DMS153 treated with DMSO at 0.1 percent for 48 hours (cell line): ENCODE measurements at regions not wholly inside any gene's neighbourhood (a gene's known extent, or its start where the extent isn't known, plus 50 kb on each side); places are given as distances from the start of the nearest gene placed in this dataset.

Experiments used
- DNase-seq: peaks from one replicate; lab custom pipeline; 2025; ENCODE audit not compliant: unreplicated experiment; lab: John Stamatoyannopoulos, UW

GRCh38 chr6:132868057-132868456 is 53.7 kb downstream of the RPS12 start:
- no peak for DNase-seq

DNA sequence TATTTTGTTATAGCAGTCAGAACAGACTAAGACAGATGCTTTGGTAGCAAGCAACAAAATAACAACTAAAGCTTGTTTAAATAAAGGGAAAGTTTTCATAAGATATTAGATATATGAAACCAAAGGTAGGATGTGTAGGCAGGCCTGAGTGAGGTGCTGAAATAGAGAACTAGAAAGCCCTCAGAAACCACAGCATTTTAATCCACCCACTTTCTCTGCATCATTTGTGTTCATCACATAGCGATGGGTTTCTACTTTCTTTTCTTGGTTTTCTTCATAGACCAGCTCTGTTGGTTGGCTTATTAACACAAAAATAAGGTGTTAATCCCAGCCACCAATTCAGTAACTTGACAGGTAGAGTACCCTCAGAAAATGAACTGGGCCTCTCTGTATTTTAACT is 58.6 kb downstream of the RPS12 start:
- DNase-seq, result no peak

- DNase-seq, result no peak
Observed at GRCh38 chr6:132877003-132877402, 62.6 kb downstream of the RPS12 start.

DNA sequence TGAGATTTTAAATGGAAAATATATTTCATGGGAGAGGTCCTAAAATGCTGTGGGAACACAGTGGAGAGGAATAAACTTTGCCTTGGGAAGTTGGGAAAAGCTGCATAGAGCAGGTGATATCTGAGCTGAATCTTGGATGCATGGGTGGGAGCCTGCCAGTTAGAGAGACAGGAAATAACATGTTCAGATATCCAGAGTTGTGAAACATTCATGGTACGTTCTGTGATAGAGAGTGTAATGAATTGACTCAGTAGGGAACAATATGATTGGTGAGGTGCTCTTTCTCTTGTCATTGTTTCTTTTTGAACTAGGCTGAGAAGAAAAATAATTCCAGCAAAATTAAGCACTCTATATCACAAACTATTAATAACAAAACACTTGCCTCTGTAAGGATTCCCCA is 72.8 kb downstream of the RPS12 start:
- DNase-seq, result no peak

DNA sequence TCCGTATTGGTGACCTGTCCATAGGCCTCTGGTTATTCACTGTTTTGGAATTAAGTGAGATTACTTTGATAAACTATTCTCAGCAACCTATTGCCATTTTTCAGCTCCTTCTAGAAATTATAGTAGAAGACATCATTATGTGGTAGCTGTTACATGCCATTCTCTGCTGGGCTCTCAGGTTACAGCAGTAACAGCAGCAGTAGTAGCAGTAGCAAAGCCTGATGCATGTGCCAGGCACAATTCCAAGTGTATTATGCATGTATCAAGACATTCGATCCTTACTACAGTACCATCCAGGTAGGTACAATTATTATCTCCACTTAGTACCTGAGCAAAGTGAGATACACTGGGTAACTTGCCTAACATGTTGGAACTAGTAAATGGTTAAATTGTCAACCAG is 74.3 kb downstream of the RPS12 start:
- DNase-seq, result no peak

GRCh38 chr6:132892929-132893771 is 78.8 kb downstream of the RPS12 start:
- no peak for DNase-seq

GRCh38 chr6:132893772-132894490 is 79.6 kb downstream of the RPS12 start:
- DNase-seq, result no peak

DNA sequence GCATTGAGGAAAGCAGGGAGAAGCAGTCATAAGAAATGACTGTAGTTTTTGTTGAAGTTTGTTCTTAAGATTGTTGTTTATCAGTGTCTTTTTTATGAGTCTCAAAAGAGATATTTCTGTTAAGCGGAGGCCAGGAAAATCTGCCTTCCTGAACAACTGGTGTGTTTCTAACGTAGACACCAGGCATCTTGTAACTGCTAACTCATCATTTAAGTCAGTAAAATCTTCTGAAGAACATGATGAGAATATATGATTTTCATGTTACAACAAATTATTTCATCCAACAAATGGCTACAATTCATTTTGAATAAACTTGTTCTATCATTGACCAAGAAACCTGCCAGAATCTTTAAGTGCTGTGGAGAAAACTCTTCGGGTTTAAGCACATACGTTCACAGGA is 84.0 kb downstream of the RPS12 start:
- DNase-seq, result no peak

DNA sequence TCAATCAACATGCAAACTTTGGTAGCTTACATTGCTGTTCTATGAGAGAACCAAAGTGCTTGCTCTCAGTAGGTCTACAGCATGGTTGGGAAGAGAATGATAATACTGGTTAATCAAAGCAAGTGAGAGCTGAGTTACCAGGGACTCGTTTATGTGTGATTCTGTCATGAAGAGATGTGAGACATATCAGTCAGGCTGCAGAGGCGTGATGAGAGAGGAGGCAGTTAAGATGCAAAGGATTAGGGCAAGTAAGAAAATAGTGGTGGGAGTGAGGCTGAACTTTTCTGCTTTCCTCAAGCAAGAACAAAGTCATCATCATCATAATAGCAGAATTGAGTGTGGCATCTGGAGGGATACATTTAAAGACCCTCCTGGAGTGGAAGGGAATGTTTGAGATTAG is 86.5 kb downstream of the RPS12 start:
- DNase-seq, result no peak

DNA sequence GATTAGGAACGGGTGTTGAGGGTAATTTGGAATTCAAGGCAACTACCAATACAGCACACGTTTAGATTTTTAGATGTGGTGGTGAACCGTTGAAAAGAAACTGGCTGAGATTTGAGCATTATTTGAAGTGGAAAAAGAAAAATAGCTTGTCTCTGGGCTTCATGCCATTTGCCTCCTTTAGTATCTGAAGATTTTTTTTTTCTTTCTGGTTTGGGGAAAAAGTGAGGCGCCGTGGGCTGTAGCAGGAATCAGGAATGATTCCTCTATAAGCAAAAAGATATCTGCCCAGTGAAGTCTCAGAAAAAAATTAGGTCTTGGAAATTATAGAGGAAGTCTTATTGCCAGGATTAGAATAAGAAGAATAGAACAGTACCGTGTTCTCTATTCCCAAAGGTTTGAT is 88.5 kb downstream of the RPS12 start:
- DNase-seq, result no peak

DNA sequence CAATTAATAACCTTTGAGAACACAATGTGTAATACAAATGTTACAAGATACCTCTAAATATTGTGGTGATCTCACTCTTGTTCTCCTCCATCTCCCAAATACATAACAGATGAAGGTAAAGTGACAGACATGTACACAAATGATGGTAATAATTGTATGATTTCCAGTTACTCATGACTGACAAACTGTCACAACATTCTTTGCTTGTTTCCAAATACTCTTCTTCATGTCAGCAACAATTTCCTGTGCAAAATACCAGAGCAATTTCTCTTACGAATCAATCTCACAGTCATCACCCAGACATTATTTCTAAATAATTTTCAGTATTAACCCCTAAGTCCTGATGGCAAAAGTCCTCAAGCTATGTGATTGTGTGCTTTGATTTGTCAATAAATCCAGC is 92.9 kb downstream of the RPS12 start:
- DNase-seq, result no peak

DNA sequence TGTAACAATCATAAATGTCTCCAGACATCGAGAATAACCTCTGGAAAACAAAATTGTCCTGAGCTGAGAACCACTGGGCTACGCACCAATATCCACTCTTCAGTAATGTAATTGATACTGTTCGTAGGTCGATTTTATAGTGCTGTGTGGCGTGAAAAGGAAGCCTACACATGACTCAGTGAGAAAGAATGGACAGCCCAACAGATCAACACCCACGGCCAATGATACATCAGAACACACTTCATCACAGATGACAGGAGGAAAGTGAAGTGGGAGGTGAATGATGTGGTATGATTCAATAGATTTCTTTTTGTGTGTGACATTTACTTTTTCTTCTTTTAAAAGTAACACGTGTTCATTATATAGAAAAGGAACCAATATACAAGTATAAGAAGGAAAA is 93.5 kb downstream of the RPS12 start:
- no peak for DNase-seq

DNA sequence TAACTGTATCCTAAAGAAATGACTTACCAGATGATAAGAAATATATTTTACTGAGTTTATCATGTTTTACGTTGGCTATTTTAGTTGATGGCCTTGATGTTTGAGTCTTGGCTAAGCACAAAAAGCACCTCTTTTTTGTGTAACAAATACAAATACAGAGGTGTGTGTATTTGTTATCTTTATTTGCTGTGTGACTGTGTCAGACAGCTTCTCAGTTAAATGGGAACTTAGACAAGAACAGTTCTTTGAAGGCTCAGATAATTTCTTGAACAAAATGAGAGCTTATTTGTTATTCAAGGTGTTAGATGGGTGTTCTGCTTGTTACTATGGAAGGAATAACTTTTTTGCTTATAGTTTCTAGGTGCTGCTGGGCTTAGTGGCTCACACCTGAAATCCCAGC is 95.4 kb downstream of the RPS12 start:
- DNase-seq, result no peak

- no peak for DNase-seq
Observed at GRCh38 chr6:132910759-132911158, 96.4 kb downstream of the RPS12 start.

DNA sequence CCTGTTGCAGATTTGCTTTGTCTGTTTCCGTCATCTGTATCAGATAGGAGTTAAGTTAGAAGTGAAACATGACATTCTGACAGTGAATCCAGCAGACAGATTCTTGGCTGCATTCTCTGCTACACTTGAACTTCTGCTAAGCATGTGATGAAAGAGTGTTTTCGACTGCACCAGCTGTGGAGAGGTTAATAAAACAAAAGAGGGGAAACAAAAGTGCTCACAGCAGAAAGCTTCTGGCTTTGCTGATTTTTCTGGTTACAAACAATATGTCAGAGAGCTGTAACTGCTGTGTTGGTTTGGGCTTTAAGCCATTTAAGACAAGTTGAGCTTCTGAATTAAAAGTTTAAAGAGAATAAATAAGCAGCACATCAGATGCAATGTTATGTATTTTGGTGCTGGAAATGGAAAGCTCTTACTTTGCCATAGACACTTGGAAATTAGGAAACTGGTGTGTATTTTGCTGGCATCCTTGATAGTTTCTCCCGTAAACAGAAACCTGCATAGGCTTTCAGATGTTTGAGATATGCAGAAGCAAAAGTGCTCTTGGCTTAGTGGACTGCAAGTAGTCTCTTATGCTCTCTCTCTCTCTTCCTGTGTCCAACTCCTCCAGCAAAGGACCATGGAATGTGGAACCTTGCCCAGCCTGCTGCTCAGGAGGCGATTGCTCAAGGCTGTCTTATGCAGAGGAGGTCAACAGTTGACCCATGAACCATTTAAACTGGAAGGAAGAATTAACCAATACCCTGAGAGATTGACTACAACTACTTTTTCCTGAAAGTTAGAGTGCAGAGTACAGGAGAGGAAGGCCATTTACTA is 104.9 kb downstream of the RPS12 start:
- DNase-seq, result no peak

- DNase-seq, result no peak
Observed at GRCh38 chr6:132927713-132928112, 113.3 kb downstream of the RPS12 start.

DNA sequence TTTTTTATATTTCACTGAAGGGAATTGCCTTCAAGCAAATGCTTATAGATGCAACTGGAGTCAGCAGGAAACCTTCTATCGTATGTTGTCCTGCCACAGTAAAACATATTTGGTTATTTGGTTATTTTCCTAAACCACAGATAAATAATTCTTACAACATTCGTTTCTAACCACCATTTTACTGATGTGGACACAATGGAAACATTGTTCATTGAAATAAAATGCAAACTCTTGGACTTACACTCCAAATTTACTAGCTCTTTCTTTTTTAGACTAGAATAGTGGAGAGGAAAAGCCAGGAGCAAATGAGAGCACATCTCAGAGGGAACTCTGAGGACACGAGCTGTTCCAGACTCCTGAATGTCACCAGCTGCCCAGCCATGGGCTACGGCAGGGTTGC is 114.8 kb downstream of the RPS12 start:
- DNase-seq, result no peak

- no peak for DNase-seq
Observed at GRCh38 chr6:132931313-132931712, 116.9 kb downstream of the RPS12 start.

DNA sequence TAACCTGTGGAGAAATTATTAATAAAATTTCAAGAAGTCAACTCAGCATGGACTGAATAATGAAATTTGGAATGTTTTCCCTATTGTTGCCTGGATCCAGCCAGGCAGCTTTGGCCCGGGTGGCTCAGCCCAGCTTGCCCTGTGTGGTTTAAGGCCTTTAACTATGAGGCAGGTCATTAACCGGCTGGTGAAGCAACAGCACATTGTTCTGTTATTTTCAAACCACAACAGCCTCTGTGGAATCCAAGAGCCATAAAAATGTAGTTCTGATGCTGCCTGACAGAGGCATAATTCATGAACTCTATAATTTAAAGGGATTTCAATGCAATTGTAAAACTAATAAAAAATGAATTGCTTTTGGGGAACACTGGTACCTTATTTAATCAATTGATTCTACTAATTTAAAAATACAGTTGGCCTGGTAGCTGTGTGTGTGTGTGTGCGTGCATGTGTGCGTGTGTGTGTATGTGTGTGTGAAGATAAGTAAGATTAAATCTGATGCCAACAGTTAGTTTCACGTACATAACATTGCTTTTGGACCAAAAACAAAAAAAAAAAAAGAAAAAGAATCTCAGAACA is 117.7 kb downstream of the RPS12 start:
- DNase-seq, result peak; percentile 2

- peak; percentile 30 for DNase-seq
Observed at GRCh38 chr6:132932588-132932987, 118.2 kb downstream of the RPS12 start.

GRCh38 chr6:132933090-132933489 is 118.7 kb downstream of the RPS12 start:
- peak; percentile 30 for DNase-seq
